Suprapubic skin (tissue), 3 donors: ENCODE measurements at regions not wholly inside any gene's neighbourhood (a gene's known extent, or its start where the extent isn't known, plus 50 kb on each side); places are given as distances from the start of the nearest gene placed in this dataset.

Experiments
- CTCF ChIP-seq, 2 donors: fragments of 200-600 bp in 1 of 2; fragments of 450-650 bp in 1 of 2; sonication (generic) in 1 of 2; IDR thresholded peaks; one replicate each; pipeline ENCODE4 v1.5.1; 2016 to 2019; ENCODE audit warnings: antibody characterized with exemption in 2 of 2, mild to moderate bottlenecking in 1 of 2, moderate library complexity in 1 of 2
- POLR2AphosphoS5 ChIP-seq, 3 donors: sonication (generic); formaldehyde crosslinking; IDR thresholded peaks; one replicate each; pipeline ENCODE4 v1.6.1; 2017; ENCODE audit warnings: antibody characterized with exemption in 3 of 3

GRCh38 chr13:21800837-21801616 is 130.2 kb downstream of the FGF9 start:
- no peak for TF ChIP-seq POLR2AphosphoS5 (IDR thresholded peaks at IDR 0.05)
- no peak for TF ChIP-seq CTCF (IDR thresholded peaks at IDR 0.05)
